ENCODE measurements at regions not wholly inside any gene's neighbourhood (a gene's known extent, or its start where the extent isn't known, plus 50 kb on each side); places are given as distances from the start of the nearest gene placed in this dataset.
A peak's percentile ranks its signal among the peaks of the same experiment; 100 is the strongest.
"Not testable (repeated sequence)": the region's sequence is repeated elsewhere in the genome, so short reads cannot be mapped to it uniquely, and the experiment has no call there.

DNA sequence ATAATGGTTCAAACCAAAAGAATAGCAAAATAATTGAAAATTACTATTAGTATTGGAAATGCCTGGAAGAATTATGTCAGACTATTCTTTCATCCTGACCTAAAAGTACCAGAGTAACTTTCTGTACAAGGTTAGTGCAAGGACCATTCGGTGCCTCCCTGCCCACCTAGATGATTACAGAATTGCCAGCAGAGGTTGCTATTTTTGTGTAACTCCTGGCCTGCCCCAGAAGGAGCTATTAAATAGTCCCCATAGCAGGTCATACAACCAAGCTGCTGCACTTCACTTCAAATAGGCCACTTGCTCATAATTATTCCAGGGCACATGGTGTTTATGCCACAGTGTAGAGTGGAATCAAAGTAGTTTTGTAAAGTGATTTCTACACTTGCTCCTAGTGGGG lies 831.1 kb upstream of the PABPC4L start:
- no peak for DNase-seq (ENCODE audit: low read depth)

DNA sequence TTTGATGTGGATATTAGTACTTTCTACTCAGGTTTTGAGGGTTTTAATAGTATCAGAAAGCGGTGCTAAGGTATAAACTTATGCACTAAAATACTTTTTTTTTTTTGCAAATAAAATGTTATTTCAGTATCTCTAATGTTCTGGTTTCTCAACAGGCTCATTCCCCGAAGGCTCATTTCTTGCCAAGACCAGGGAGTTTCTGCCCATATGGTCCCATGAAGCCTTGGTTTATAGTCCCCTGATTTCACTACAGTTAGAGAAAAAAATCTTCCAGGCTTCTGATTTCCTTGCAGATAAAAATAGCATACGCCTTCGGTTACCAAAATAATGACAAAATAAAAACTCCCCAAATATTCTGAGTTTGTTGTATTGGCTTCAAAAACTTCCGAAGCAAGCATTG lies 814.2 kb upstream of the PABPC4L start:
- DNase-seq (ENCODE audit: low read depth): no peak

DNA sequence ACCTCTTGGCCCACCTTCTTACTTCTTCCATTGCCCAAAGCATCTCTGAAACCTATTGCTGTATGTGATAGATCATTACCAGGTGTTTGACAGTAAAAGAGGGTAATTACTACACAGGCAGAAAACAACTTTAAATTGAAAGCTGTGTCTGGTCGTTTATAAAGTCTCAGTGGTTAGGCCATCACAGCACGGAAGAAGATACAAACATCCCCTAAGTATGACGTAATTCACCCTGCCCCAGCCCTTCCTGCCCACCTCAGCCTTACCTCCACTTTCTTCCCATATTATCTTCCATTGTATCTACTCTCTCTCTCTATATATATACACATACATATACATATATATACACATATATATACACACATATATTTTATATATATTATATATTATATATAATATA lies 805.8 kb upstream of the PABPC4L start:
- DNase-seq (ENCODE audit: low read depth): no peak

DNA sequence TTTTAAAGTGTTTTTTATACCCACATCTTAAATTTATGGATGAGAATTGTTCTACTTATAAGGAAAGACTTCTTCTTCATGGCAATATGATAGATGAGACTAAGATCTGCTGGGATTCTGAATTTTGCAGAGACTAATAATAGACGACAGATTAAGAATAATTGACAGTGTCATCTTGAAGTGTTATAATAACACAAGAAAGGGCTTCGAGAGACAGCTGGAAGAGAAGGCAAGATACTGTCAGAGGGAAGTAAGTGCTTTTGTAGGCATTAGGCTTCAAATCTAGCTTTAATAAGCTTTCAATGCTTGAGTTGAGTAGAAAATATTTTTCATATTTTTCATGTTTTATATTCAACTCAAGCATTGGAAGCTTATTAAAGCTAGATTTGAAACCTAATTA lies 797.6 kb upstream of the PABPC4L start:
- no peak for DNase-seq (ENCODE audit: low read depth)

DNA sequence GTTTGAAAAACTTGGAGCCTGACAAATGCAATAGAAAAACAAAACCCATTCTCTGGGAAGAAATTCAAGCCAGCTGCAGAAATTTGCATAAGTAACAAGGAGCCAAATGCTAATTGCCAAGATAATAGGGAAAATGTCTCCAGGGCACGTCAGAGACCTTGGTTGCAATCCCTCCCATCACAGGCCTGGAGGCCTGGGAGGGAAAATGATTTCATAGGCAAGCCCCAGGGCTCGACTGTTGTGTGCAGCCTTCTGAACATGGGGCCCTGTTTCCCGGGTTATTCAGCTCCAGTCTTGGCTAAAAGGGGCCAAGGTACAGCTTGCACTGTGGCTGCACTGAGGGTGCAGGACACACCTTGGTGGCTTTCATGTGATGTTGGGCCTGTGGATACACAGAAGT lies 760.4 kb upstream of the PABPC4L start:
- DNase-seq (ENCODE audit: low read depth): no peak

DNA sequence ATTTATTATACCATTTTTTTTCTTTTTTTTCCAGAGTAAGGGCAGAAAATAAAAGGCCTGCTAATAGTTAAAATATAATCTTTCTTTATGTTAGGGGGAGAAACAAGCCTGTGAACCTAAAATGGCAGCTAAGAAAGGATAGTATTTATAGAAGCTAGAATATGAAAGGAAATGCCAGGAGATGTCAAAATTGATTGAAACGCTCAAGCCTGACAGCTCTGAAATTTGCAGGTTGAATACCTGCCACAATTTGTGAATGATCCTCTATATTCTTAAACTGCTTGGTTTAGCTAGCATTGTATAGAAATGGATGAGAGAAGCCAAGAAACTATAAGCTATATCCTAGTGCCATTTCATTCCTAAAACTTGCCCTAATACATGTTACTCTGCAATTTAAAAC lies 757.3 kb upstream of the PABPC4L start:
- DNase-seq (ENCODE audit: low read depth): no peak

DNA sequence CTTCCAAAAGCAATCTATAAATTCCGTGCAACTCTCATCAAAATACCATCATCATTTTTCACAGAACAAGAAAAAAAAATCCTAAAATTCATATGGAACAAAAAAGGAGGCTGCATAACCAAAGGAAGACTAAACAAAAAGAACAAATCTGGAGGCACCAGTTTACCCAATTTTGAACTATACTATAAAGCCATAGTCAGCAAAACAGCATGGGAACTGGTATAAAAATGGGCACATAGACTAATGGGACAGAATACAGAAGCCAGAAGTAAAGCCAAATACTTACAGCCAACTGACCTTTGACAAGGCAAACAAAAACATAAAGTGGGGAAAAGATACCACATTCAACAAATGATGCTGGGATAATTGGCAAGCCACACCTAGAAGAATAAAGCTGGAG lies 753.5 kb upstream of the PABPC4L start:
- no peak for DNase-seq (ENCODE audit: low read depth)

DNA sequence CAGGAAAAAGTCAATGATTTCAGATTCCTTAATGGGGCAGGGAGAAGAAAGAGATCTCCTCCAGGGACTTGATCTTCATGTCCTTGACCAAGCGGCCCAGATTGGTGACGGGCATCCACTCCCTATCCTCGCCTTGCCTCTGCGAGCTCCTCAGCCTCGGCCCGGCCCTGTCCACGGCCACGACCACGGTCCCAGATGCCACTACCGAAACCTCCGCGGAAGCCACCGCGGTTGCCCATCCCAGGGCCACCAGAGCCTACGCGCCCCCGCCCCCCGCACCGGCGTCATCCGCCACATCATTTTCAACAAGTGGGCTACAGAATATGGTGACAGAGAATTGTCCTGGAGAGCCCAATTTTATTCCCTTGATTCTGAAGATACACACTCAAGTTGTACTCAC lies 751.2 kb upstream of the PABPC4L start:
- no peak for DNase-seq (ENCODE audit: low read depth)

DNA sequence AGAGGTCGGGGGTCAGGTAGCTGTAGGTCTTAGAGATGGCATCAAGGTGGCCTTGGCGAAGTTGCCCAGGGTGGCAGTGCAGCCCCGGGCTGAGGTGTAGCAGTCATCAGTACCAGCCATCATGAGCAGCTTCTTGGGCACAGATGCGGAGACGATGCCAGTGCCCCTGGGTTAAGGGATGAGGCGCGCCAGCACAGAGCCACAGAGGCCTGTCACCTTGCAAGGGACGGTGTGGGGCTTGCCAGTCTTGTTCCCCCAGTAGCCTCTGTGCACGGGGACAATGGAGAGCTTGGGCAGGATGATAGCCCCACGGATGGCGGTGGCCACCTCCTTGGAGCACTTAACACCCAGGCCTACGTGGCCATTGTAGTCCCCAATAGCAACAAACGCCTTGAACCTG lies 750.7 kb upstream of the PABPC4L start:
- DNase-seq (ENCODE audit: low read depth): no peak

DNA sequence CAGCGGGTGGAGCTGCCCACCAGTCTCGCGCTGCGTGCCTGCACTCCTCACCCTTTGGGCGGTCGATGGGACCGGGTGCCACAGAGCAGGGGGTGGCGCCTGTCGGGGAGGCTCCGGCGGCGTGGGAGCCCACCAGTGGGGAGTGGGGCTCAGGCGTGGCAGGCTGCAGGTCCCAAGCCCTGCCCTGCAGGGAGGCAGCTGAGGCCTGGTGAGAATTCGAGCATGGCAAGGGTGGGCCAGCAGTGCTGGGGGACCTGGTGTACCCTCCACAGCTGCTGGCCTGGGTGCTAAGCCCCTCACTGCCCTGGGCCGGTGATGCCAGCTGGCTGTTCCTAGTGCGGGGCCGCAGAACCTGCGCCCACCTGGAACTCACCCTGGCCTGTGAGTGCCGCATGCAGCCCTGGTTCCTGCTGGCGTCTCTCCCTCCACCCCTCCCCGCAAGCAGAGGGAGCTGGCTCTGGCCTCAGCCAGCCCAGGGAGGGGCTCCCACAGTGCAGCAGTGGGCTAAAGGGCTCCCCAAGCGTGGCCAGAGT lies 746.6 kb upstream of the PABPC4L start:
- no peak for DNase-seq (ENCODE audit: low read depth)

DNA sequence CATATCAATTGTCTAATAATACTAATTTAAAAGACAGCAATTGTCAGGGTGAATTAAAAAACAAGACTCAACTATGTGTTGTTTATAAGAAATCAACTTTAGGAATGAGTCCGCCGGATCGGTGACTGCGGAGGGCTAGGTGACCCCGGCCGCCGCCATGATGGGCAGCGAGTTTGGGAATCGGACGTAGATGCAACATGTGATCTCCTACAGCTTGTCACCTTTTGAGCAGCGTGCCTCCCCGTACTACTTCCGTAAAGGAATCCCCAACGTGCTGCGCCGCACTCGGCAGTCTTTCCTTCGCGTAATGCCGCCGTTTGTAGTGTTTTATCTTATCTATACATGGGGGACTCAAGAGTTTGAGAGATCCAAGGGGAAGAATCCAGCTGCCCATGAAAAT lies 742.5 kb upstream of the PABPC4L start:
- DNase-seq (ENCODE audit: low read depth): no peak

DNA sequence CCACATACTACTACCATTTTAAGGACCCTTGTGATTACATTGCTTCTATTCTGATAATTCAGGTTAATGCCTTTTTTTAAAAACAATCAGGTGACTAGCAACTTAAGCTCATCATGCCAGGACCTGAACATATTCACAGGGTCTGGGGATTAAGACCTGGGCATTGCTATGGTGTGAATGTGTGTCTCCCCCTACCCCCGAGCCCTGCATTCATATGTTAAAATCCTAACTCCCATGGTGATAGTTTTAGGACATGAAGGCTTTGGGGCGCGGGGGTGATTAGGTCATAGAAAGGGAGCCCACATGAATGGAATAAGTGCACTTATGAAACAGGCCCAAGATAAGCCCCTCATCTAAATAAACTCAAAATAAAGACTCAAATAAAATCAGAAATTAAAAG lies 734.4 kb upstream of the PABPC4L start:
- DNase-seq (ENCODE audit: low read depth): no peak

DNA sequence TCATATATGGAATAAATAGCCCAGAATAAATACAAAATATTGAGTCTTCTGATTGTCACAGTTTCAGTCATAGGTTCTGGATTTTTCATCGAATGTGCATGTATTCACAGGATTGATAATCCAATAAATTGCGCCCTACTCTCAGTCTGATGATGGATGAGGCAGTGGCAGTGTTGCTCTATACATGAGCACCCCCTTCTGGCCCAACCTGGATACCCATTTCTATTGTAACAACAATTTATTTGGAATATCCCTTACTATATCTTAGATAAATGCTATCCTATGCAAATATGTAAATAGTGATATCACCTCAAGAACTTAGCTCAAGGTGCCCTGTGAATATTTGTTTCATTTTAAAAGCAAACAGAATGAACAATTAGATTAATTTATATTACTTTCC lies 733.7 kb upstream of the PABPC4L start:
- DNase-seq (ENCODE audit: low read depth): no peak

DNA sequence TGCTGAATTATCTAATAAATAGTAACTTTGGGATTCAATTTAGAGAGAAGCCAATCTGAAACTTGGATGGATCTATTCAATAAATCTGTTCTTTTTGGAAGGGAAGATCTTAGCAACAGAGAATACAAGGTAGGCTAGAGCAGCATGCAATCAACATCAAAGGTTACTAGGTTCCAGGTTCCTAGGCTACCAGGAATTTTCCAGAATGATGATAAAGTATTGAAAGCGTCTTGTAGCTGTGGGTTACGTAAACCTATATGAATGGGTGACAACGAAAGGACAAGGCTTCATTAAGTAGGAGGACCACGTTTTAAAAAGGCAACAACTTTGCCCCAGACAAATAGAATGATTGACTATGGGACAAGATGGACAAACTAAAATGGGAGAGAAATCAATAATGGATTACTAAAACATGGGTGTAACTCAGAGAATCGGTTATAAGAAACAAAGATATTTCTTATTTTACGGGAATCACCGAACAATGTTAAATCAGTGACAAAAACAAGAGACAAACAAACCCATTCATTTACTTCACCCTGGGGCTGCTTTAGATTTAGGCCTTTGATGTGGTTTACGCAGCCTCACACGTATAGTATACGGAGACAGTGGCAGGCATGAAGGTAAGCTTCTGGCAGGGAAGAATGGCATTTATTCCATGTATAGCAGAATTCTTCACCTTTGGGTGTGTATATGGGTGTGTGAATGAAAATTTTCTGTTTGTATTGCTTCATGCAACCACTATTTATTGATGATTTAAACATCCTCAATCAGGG lies 732.6 kb upstream of the PABPC4L start:
- DNase-seq (ENCODE audit: low read depth): no peak

DNA sequence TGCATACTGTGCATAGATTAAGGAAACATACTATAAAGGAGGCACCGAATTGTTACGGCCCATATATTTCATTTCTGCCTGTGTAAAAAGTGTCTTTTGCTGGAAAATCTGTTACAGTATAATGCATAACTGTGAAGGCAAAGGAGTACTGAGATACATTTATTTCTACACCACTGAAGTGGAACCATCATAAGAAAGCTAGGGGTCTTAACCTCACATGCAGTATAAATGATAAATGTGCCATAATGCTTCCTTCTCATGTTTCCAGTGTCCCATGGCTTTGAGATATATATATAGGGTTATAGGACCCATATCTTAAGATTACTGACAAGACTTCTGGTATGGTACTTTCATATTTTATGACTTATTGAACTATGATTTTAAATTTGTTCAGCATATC lies 713.8 kb upstream of the PABPC4L start:
- DNase-seq (ENCODE audit: low read depth): no peak

DNA sequence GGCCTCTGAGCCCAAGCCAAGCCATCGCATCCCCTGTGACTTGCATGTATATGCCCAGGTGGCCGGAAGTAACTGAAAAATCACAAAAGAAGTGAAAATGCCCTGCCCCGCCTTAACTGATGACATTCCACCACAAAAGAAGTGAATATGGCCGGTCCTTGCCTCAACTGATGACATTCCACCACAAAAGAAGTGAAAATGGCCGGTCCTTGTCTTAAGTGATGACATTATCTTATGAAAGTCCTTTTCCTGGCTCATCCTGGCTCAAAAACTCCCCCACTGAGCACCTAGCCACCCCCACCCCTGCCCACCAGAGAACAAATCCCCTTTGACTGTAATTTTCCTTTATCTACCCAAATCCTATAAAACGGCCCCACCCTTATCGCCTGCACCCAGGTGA lies 712.7 kb upstream of the PABPC4L start:
- DNase-seq (ENCODE audit: low read depth): not testable (repeated sequence)

DNA sequence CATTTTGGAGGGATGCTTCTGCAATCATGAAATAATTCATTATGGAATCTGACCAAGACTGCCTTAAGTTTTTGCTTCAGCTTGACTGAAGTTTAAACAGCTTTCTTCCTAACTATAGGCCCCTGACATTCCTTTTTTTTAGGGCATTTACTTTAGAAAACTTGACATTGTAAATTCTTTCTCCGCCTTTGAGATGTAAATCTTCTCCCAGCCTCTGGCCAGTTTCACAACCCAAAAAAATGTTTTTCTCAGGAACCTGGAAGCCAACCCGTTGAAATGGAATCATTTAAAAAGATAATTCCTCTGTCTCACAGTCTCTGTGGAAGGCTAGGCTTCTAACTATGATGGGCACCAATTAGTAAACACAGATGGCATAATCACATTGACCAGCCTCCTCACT lies 710.4 kb upstream of the PABPC4L start:
- DNase-seq (ENCODE audit: low read depth): no peak

DNA sequence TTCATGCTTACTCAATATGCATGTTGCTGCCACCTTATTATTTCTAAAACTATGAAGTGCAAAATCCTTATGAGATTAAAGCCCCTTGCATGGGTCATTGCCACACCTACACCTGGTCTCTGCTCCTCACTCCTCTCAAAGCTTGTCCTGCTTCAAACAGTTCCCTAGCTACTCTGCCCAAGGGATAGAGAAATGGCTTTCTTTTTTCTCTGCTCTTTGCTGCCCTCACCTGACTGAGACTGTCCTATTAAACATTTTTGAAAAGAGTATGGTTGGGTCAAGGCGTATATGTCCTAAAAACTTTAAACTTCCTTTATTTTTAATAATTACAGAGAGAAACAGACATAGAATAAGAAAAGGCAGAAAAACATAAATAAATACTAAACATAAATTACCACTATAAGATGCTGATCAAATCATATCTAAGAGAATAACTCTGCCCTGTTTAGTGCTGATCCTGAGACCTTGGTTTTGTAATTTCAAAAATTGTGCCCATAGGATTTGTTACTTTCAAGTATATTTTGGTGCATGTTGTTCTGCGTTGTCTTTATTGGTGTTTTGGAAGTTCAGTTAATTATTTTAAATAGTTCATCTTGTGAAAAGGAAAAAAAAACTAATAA lies 704.9 kb upstream of the PABPC4L start:
- no peak for DNase-seq (ENCODE audit: low read depth)

DNA sequence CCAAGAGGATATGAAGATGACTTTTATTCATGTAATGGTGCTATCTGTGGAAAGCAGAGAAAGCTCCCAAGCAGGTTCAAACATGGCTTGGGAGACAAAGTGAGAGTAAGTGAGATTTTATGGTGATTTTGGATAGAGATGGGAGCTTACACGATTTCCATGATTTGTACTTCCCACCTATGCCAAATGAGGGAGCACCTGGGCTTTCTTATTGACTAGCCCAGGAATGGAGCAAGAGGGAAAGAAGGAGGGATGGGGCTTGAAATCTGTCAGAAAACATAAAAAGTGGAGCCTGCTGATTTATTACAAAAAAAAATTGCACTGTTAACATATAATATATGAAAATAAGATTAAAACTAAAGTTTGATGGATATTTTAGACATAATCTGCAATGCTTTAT lies 703.5 kb upstream of the PABPC4L start:
- DNase-seq (ENCODE audit: low read depth): no peak

DNA sequence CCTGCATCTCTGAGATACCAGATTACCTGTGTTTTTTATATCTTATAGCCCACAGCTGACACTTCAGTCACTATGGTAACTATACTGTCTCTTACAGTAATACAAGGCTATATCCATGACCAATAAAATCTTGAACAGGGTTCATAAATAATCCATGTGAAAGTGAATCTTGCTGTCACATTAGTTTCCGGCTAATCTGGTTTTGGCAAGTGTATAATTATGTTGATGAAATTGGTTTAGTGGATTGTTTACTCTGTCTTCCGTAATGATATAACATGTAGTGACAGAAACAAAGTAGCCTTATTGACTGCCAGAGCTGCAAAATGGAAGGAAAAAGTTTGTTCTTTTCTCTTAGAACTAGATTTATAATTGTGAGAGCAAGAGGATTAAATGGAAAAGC lies 686.6 kb upstream of the PABPC4L start:
- DNase-seq (ENCODE audit: low read depth): no peak

DNA sequence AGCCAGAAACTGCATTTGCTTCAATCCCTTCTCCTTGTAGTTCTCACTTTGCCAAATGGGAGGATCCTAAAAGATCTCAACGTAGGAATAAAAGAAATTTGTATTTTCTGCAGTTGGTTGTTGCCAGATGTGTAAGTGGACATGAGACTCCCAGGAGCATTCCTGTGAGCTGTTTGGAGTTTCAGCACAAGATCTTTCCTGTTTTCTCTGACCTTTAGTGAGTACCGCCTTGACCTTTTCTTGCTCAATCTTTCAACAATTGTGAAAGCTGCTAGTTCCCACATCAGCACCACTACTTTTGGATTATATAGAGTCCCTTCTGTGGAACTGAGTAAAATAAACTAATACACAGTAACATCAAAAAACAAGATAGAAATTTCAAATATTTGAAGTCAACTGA lies 683.8 kb upstream of the PABPC4L start:
- DNase-seq (ENCODE audit: low read depth): peak; percentile 6

DNA sequence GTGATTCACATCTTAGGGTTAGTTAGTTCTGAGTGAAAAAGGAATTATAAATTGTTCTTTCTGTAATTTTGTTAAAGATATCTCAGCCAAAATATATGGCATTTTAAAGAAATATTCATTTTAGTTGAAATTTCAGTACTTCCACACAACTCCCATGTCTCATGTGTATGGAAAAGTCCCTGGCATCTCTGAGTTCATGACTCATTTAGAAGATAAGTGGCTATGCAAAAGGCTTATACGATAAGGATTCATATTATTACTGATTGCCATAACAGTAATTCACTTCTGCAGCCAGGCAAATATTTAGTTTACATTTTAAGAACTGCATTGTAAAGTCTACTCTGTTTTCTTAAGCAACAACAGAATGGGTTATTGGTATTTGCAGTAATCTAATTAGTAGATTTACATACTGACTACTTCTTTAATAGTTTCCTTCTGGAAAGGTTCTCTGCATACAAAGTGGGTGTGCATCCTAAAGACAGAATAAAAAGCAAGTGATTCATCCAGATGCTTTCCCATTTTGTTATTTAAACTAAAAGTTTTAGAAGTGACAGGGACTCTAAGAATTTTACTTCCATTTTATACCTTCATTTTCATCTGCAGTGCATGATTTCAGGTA lies 682.4 kb upstream of the PABPC4L start:
- DNase-seq (ENCODE audit: low read depth): no peak

DNA sequence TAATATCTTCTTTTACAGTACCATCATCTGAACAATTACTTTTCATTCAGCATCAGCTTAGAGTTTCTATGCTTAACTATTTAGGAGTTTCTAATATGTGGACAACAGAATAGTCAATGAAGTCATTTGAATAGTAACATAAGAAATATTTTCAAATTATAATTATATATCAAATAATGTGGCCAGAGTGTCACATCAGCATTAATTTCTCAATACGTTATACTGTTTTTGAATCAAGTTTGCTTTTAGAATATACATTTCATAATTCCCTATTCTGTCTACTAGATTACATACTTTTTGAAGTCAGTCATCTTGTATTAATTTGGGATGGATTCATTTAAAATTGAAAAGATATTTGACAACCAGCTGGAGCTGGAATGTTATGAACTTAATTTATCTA lies 677.4 kb upstream of the PABPC4L start:
- no peak for DNase-seq (ENCODE audit: low read depth)

Measured in fibroblast of the conjunctiva (primary cell).